Heart right ventricle (tissue), 16 donors: ENCODE measurements at regions not wholly inside any gene's neighbourhood (a gene's known extent, or its start where the extent isn't known, plus 50 kb on each side); places are given as distances from the start of the nearest gene placed in this dataset.
"Not testable (repeated sequence)": the region's sequence is repeated elsewhere in the genome, so short reads cannot be mapped to it uniquely, and the experiment has no call there.

ENCODE experiments used
- ATAC-seq, 8 donors: fragments of 200-7000 bp; cut with Tn5 transposase; one replicate each; pipeline ENCODE4 v1.9.1; 2020; ENCODE audit warnings: mild to moderate bottlenecking in 8 of 8, moderate library complexity in 8 of 8, moderate number of reproducible peaks in 1 of 8
- DNase-seq, 2 donors: peaks; one replicate each; pipeline ENCODE4 v3.0.0-alpha.2; 2020
- H3K27ac ChIP-seq, 10 donors: fragments of 200-600 bp; sonication (generic) in 2 of 10; one replicate each; pipeline versions ENCODE4 v1.5.0 to v1.8.0; 2020 to 2022; ENCODE audit warnings: mild to moderate bottlenecking in 3 of 10
- H3K27me3 ChIP-seq, 7 donors: fragments of 200-600 bp; one replicate each; pipeline ENCODE4 v1.8.0; 2021 to 2022; ENCODE audit warnings: mild to moderate bottlenecking in 2 of 7
- H3K36me3 ChIP-seq, 9 donors: fragments of 200-600 bp; sonication (generic) in 1 of 9; one replicate each; pipeline versions ENCODE4 v1.5.0 to v1.8.0; 2020 to 2022; ENCODE audit warnings: mild to moderate bottlenecking in 2 of 9
- H3K4me1 ChIP-seq, 9 donors: fragments of 200-600 bp; sonication (generic) in 1 of 9; one replicate each; pipeline versions ENCODE4 v1.5.0 to v1.8.0; 2020 to 2022; ENCODE audit warnings: mild to moderate bottlenecking in 4 of 9
- H3K4me3 ChIP-seq, 10 donors: fragments of 200-600 bp; sonication (generic) in 2 of 10; one replicate each; pipeline versions ENCODE4 v1.5.0 to v1.8.0; 2020 to 2022; ENCODE audit warnings: mild to moderate bottlenecking in 7 of 10, moderate library complexity in 2 of 10
- H3K9me3 ChIP-seq, 11 donors: fragments of 200-600 bp in 10 of 11; sonication (generic) in 2 of 11; one replicate each; pipeline versions ENCODE4 v1.5.0 to v1.8.0; 2013 to 2022; ENCODE audit warnings: mild to moderate bottlenecking in 2 of 11, control low read depth in 1 of 11, moderate library complexity in 1 of 11
- CTCF ChIP-seq, 9 donors: fragments of 200-600 bp; sonication (generic) in 2 of 9; IDR thresholded peaks; one replicate each; pipeline versions ENCODE4 v1.5.0 to v1.8.0; 2021 to 2022; ENCODE audit warnings: antibody characterized with exemption in 9 of 9, mild to moderate bottlenecking in 5 of 9, moderate library complexity in 1 of 9
- WGBS, 2 donors: extraction: QIAGEN DNeasy Blood & Tissue Kit; methylation state at CpG; one replicate each; pipeline ENCODE4 v1.1.7; 2013; ENCODE audit warnings: inconsistent platforms in 1 of 2; 5-methylcytosine and 5-hydroxymethylcytosine counted together
- intact Hi-C, 10 donors: fragments of 100-400 bp; cut with DNase I; formaldehyde crosslinking; loops; one replicate each; pipeline versions ENCODE4 v1.11.1 to v1.14.2; 2022
- donor health status: Arrhythmogenic right ventricular cardiomyopathy.
- donor health status: ischemic (EF 13 %, LVEDD 7.1; RV severe dilation, severe dysfunction).
- donor health status: healthy with polysubstance abuse.
- donor health status: DM: no; HTN: yes; CAD: no.
- donor health status: DM: no; HTN: no; CAD: no.
- donor health status: ischemic (EF 25% LVEDD 6.9; RV normal size, moderate dysfunction).
- donor health status: ischemic (EF 25% LVEDD 5.7; RV mildly dilated, moderate dysfunction).
- donor health status: healthy.
- donor health status: DM: yes; HTN: yes; CAD: no.
- donor health status: Ischemic cardiomyopathy.
- donor health status: ischemic (EF 35%, LVEDD 5.7; RV mildly dilated, moderate dysfunction).
- donor health status: nonischemic (EF 11% LVEDD 7.7; RV severe dilation, severe dysfunction).
- donor health status: DM: yes; HTN: yes; CAD: no.
- donor health status: PGD.
- donor health status: ischemic (EF 29% LVEDD 5.4; RV normal size, mild dysfunction).
- donor health status: nonischemic (EF 23%, LVEDD 6.1; RV moderate dilation, normal function).

- Histone ChIP-seq H3K9me3 (peaks cover 0 to 4% (median 0%) of the 10 kb centered on the region in 11 donors), H3K4me1 (peaks cover 0 to 3% (median 0%) of the 10 kb centered on the region in 9 donors), H3K36me3 (no peaks in the 10 kb centered on the region), H3K4me3 (no peak overlapping the region), H3K27ac (no peak overlapping the region), H3K27me3 (no peaks in the 10 kb centered on the region)
- DNase-seq (no peak), ATAC-seq (no peak)
- TF ChIP-seq CTCF (IDR thresholded peaks at IDR 0.05) = no peak
- intact Hi-C loops = no loop called here
- WGBS, 2 donors = 85 to 95% methylated on average over 1 of the region's 1 CpG
Observed at GRCh38 chr13:37956536-37956935, 87.0 kb upstream of the TRPC4 start.

GRCh38 chr13:37954597-37954996 is 85.0 kb upstream of the TRPC4 start:
- WGBS, 2 donors = 90% methylated on average over 9 of the region's 9 CpGs
- H3K9me3 ChIP-seq, H3K27me3 ChIP-seq, ATAC-seq, H3K4me1 ChIP-seq, intact Hi-C loops, H3K36me3 ChIP-seq, H3K27ac ChIP-seq, H3K4me3 ChIP-seq, DNase-seq: not testable (repeated sequence)

- Histone ChIP-seq H3K27ac (no peak overlapping the region), H3K36me3 (no peaks in the 10 kb centered on the region), H3K9me3 (peaks cover 0 to 5% (median 0%) of the 10 kb centered on the region in 11 donors), H3K27me3 (no peaks in the 10 kb centered on the region), H3K4me3 (no peak overlapping the region), H3K4me1 (peaks cover 0 to 3% (median 0%) of the 10 kb centered on the region in 9 donors)
- intact Hi-C loops = no loop called here
- no peak for ATAC-seq
- DNase-seq = no peak
- no peak for TF ChIP-seq CTCF (IDR thresholded peaks at IDR 0.05)
- WGBS, 2 donors = 56 to 57% methylated on average over 1 of the region's 1 CpG
Observed at GRCh38 chr13:37954191-37954590, 84.6 kb upstream of the TRPC4 start.

- TF ChIP-seq CTCF (IDR thresholded peaks at IDR 0.05) = no peak
- H3K27ac ChIP-seq = no peak overlapping the region
- no peak for DNase-seq
- no peak for ATAC-seq
- H3K9me3 ChIP-seq = peaks cover 0 to 5% (median 0%) of the 10 kb centered on the region in 11 donors
- intact Hi-C loops = no loop called here
- H3K4me3 ChIP-seq = no peak overlapping the region
- no peaks in the 10 kb centered on the region for H3K27me3 ChIP-seq
- no peaks in the 10 kb centered on the region for H3K36me3 ChIP-seq
- peaks cover 0 to 3% (median 0%) of the 10 kb centered on the region in 9 donors for H3K4me1 ChIP-seq
Observed at GRCh38 chr13:37953696-37954095, 84.1 kb upstream of the TRPC4 start.

GRCh38 chr13:37950016-37950415 is 80.4 kb upstream of the TRPC4 start:
- ATAC-seq = no peak

More at GRCh38 chr13:37950016-37950415, 80.4 kb upstream of the TRPC4 start:
- peaks cover 0 to 5% (median 0%) of the 10 kb centered on the region in 11 donors for H3K9me3 ChIP-seq
- DNase-seq = no peak
- H3K4me3 ChIP-seq = no peak overlapping the region
- TF ChIP-seq CTCF (IDR thresholded peaks at IDR 0.05) = no peak
- H3K27ac ChIP-seq = no peak overlapping the region
- WGBS, 2 donors = 46 to 48% methylated on average over 1 of the region's 1 CpG
- H3K36me3 ChIP-seq = no peaks in the 10 kb centered on the region
- no peaks in the 10 kb centered on the region for H3K27me3 ChIP-seq
- intact Hi-C loops = no loop called here
- no peaks in the 10 kb centered on the region for H3K4me1 ChIP-seq
